ENCODE measurements at regions not wholly inside any gene's neighbourhood (a gene's known extent, or its start where the extent isn't known, plus 50 kb on each side); places are given as distances from the start of the nearest gene placed in this dataset.

DNA sequence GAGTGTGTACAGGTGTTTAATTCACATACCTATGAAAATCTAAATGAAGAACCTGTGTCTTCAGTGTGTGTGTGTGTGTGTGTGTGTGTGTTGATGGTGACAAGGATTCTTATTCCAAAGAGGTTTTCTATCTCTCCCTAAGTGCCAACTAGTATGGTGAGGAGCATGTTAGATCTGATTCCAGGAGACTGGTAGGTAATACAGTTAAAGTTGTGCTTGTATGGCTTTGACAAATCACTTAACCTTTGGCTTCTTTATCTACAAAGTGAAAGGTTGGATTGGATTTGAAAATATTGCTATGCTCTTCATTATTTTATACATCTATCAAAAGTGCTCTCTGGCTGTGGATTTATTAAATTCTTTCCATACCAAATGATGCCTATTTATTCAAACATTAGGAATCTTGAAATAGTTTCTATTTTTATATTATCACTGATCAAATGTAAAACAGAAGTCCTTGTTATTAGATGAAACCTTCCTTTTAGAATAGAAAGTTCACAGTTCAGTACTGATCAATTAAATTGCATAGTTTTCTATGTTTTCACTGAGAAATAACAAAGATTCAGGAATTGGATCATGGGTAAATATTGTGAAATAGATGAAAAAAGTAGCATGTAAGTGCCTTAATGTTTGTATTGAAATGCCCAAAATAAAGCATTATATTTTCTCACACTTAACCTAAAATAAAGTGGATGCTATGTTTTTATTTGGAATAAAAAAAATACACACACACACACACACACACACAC, 84.4 kb upstream of the MLIP start:
- H3K27ac ChIP-seq (ENCODE audit: low read length), result no peak overlapping the region
- no peaks in the 10 kb centered on the region for H3K9me3 ChIP-seq (replicated peaks; ENCODE audit: control insufficient read depth, low read depth, low read length)
- H3K4me3 ChIP-seq (ENCODE audit: low read length), result no peak overlapping the region
- no peaks in the 10 kb centered on the region for H3K27me3 ChIP-seq (ENCODE audit: control insufficient read depth, insufficient read depth, low read length)
- no peak for DNase-seq
- H3K4me1 ChIP-seq (ENCODE audit: control insufficient read depth, insufficient read depth, low read length), result no peaks in the 10 kb centered on the region
- H3K36me3 ChIP-seq (ENCODE audit: control insufficient read depth, insufficient read depth, low read length), result no peaks in the 10 kb centered on the region

DNA sequence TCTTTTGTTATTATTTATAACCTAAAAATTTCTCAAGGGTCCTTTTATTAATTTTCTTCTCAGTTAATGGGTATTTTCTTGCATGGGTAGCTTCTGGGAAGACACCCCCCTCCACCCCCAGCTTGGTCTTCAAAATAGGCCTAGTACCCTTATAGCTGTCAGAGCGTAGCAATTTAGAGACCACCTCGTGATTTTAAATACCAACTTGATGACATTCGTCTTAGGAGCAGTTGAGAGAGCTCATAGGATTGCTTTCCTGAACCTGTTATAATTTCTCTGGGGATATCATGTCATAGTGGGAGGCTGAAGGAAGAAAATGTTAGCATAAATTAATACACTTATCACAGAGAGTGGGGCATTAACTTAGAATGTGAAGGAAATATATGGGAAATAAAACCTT, 83.1 kb upstream of the MLIP start:
- Histone ChIP-seq H3K4me1 (ENCODE audit: control insufficient read depth, insufficient read depth, low read length) (no peaks in the 10 kb centered on the region), H3K36me3 (ENCODE audit: control insufficient read depth, insufficient read depth, low read length) (no peaks in the 10 kb centered on the region), H3K4me3 (ENCODE audit: low read length) (no peak overlapping the region), H3K27ac (ENCODE audit: low read length) (no peak overlapping the region), H3K9me3 (replicated peaks; ENCODE audit: control insufficient read depth, low read depth, low read length) (no peaks in the 10 kb centered on the region), H3K27me3 (ENCODE audit: control insufficient read depth, insufficient read depth, low read length) (no peaks in the 10 kb centered on the region)
- DNase-seq, result no peak
- WGBS (ENCODE audit: insufficient coverage), result no CpG with 5 or more reads among the region's 3 CpGs

DNA sequence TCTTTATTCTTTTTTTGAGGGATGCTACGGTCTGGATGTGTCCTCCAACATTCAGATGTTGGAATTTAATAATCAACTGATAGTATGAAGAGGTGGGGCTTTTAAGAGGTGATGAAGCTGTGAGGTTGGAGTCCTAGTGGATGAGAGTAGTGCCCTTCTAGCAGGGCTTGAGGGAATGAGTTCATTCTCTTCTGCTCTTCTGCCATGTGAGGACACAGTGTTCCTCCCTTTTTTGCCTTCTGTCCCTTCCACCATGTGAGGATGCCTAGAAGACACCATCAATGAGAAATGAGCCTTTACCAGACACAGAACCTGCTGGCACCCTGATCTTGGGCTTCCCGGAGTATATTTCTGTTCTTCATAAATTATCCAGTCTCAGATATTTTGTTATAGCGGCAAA, 82.1 kb upstream of the MLIP start:
- H3K27ac ChIP-seq (ENCODE audit: low read length), result no peak overlapping the region
- H3K36me3 ChIP-seq (ENCODE audit: control insufficient read depth, insufficient read depth, low read length), result no peaks in the 10 kb centered on the region
- 100% methylated on average over 1 of the region's 3 CpGs for WGBS (ENCODE audit: insufficient coverage)
- DNase-seq, result no peak
- no peaks in the 10 kb centered on the region for H3K9me3 ChIP-seq (replicated peaks; ENCODE audit: control insufficient read depth, low read depth, low read length)
- H3K27me3 ChIP-seq (ENCODE audit: control insufficient read depth, insufficient read depth, low read length), result no peaks in the 10 kb centered on the region
- H3K4me1 ChIP-seq (ENCODE audit: control insufficient read depth, insufficient read depth, low read length), result no peaks in the 10 kb centered on the region
- no peak overlapping the region for H3K4me3 ChIP-seq (ENCODE audit: low read length)

DNA sequence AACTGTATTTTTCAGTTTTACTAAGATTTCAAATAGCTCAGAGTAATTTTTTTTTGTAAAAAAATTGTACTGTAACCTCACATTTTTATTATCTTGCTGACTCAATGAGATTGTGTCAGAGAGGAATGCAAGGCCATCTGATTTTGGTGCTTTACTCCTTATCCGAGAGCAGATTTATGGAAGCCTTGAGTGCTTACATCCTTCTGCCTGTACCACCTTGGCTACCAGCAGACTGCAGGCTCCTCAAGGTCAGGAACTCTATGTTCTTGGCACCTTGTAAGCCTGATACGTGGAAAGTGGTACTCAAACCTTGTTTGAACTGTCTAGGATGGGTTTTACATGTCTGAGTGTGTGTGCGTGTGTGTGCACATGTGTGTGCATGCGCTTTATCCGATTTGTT, 80.1 kb upstream of the MLIP start:
- no peak overlapping the region for H3K27ac ChIP-seq (ENCODE audit: low read length)
- WGBS (ENCODE audit: insufficient coverage), result 60% methylated on average over 1 of the region's 5 CpGs

DNA sequence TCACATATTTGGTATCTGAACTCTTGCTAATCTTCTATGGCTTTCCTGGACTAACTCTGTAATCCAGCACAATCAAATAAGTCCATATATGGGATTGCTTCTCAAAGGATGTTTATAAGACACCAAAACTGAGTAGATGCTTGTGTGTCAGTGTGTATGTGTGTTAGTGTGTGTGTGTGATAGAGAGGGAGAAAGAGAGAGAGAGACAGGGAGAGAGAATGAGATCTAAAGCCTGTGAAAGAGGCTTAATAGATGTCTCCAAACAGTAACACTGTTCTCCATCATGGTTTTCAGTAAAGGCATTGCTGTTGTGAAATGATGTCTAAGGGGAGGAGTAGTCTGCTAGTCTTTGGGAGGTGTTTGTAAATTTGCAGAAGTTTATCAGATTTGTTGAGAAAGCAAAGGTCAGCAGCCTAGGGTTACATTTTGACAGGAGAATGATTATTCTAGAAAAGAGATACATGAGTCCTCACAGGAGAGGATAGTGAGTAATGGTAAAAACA, 73.9 kb upstream of the MLIP start:
- Histone ChIP-seq H3K9me3 (replicated peaks; ENCODE audit: control insufficient read depth, low read depth, low read length) (no peaks in the 10 kb centered on the region), H3K27ac (ENCODE audit: low read length) (no peak overlapping the region), H3K27me3 (ENCODE audit: control insufficient read depth, insufficient read depth, low read length) (no peaks in the 10 kb centered on the region), H3K4me3 (ENCODE audit: low read length) (no peak overlapping the region), H3K4me1 (ENCODE audit: control insufficient read depth, insufficient read depth, low read length) (no peaks in the 10 kb centered on the region), H3K36me3 (ENCODE audit: control insufficient read depth, insufficient read depth, low read length) (no peaks in the 10 kb centered on the region)
- DNase-seq, result no peak

More for the DNA sequence above, 80.1 kb upstream of the MLIP start:
- H3K27me3 ChIP-seq (ENCODE audit: control insufficient read depth, insufficient read depth, low read length), result no peaks in the 10 kb centered on the region
- no peak for DNase-seq
- H3K36me3 ChIP-seq (ENCODE audit: control insufficient read depth, insufficient read depth, low read length), result no peaks in the 10 kb centered on the region
- H3K4me1 ChIP-seq (ENCODE audit: control insufficient read depth, insufficient read depth, low read length), result no peaks in the 10 kb centered on the region
- no peaks in the 10 kb centered on the region for H3K9me3 ChIP-seq (replicated peaks; ENCODE audit: control insufficient read depth, low read depth, low read length)
- H3K4me3 ChIP-seq (ENCODE audit: low read length), result no peak overlapping the region

GRCh38 chr6:54040545-54040944, 70.7 kb upstream of the MLIP start:
- Histone ChIP-seq H3K9me3 (replicated peaks; ENCODE audit: control insufficient read depth, low read depth, low read length) (no peaks in the 10 kb centered on the region), H3K36me3 (ENCODE audit: control insufficient read depth, insufficient read depth, low read length) (no peaks in the 10 kb centered on the region), H3K27me3 (ENCODE audit: control insufficient read depth, insufficient read depth, low read length) (no peaks in the 10 kb centered on the region), H3K4me1 (ENCODE audit: control insufficient read depth, insufficient read depth, low read length) (peaks cover 2% of the 10 kb centered on the region), H3K4me3 (ENCODE audit: low read length) (no peak overlapping the region), H3K27ac (ENCODE audit: low read length) (no peak overlapping the region)
- no peak for DNase-seq

GRCh38 chr6:54041239-54041638, 70.0 kb upstream of the MLIP start:
- no peak overlapping the region for H3K27ac ChIP-seq (ENCODE audit: low read length)
- WGBS (ENCODE audit: insufficient coverage), result no CpG with 5 or more reads among the region's 2 CpGs
- DNase-seq, result no peak
- H3K4me1 ChIP-seq (ENCODE audit: control insufficient read depth, insufficient read depth, low read length), result peaks cover 2% of the 10 kb centered on the region
- no peaks in the 10 kb centered on the region for H3K9me3 ChIP-seq (replicated peaks; ENCODE audit: control insufficient read depth, low read depth, low read length)
- H3K4me3 ChIP-seq (ENCODE audit: low read length), result no peak overlapping the region
- no peaks in the 10 kb centered on the region for H3K36me3 ChIP-seq (ENCODE audit: control insufficient read depth, insufficient read depth, low read length)
- H3K27me3 ChIP-seq (ENCODE audit: control insufficient read depth, insufficient read depth, low read length), result no peaks in the 10 kb centered on the region

GRCh38 chr6:54043360-54043759, 67.9 kb upstream of the MLIP start:
- Histone ChIP-seq H3K4me3 (ENCODE audit: low read length) (no peak overlapping the region), H3K27ac (ENCODE audit: low read length) (no peak overlapping the region), H3K9me3 (replicated peaks; ENCODE audit: control insufficient read depth, low read depth, low read length) (no peaks in the 10 kb centered on the region), H3K27me3 (ENCODE audit: control insufficient read depth, insufficient read depth, low read length) (no peaks in the 10 kb centered on the region), H3K4me1 (ENCODE audit: control insufficient read depth, insufficient read depth, low read length) (peaks cover 2% of the 10 kb centered on the region), H3K36me3 (ENCODE audit: control insufficient read depth, insufficient read depth, low read length) (no peaks in the 10 kb centered on the region)
- no peak for DNase-seq
- 63% methylated on average over 2 of the region's 3 CpGs for WGBS (ENCODE audit: insufficient coverage)

DNA sequence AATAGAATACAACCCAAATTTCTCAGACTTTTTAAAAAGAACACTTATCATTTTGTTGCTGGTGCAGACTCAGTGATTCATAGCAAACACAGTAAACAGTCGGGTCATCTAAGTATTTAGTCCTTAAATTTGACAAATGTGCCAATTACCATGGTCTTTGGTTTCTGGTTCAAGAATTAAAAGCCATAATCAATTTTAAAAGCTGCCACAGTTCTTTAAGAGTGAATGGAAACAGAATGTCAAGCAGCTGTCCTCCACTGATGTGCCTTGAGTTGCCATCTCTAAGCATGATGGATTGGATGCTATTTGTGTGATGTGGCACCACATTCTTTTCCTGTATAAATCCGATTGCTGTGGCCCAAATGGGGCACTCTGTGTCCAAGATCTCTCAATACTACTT, 67.2 kb upstream of the MLIP start:
- Histone ChIP-seq H3K36me3 (ENCODE audit: control insufficient read depth, insufficient read depth, low read length) (no peaks in the 10 kb centered on the region), H3K27ac (ENCODE audit: low read length) (no peak overlapping the region), H3K27me3 (ENCODE audit: control insufficient read depth, insufficient read depth, low read length) (no peaks in the 10 kb centered on the region), H3K9me3 (replicated peaks; ENCODE audit: control insufficient read depth, low read depth, low read length) (no peaks in the 10 kb centered on the region), H3K4me3 (ENCODE audit: low read length) (no peak overlapping the region), H3K4me1 (ENCODE audit: control insufficient read depth, insufficient read depth, low read length) (peaks cover 2% of the 10 kb centered on the region)
- peak; percentile 48 for DNase-seq
- WGBS (ENCODE audit: insufficient coverage), result no CpG with 5 or more reads among the region's 2 CpGs

DNA sequence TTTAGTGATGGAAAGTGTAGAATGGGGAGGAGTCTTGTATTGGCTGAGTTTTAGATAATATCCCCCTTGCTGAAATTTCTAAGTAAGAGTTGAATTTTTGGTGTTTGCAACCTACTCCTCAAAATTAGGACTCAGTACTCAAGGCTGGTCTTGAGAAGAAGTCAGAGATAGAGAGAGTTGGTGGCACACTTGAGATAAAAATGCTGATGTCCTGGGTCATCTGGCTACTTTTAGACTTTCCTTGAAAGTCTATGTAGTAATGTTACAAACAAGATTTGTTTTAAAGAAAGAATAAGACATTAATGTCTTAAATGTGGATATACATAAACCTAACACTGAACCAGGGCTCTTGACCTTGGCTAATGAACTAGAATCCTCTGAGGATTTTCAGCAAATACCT, 62.5 kb upstream of the MLIP start:
- H3K36me3 ChIP-seq (ENCODE audit: control insufficient read depth, insufficient read depth, low read length), result no peaks in the 10 kb centered on the region
- no peaks in the 10 kb centered on the region for H3K27me3 ChIP-seq (ENCODE audit: control insufficient read depth, insufficient read depth, low read length)
- no peak for DNase-seq
- no peaks in the 10 kb centered on the region for H3K9me3 ChIP-seq (replicated peaks; ENCODE audit: control insufficient read depth, low read depth, low read length)
- H3K4me1 ChIP-seq (ENCODE audit: control insufficient read depth, insufficient read depth, low read length), result peaks cover 2% of the 10 kb centered on the region
- no peak overlapping the region for H3K27ac ChIP-seq (ENCODE audit: low read length)
- H3K4me3 ChIP-seq (ENCODE audit: low read length), result no peak overlapping the region

DNA sequence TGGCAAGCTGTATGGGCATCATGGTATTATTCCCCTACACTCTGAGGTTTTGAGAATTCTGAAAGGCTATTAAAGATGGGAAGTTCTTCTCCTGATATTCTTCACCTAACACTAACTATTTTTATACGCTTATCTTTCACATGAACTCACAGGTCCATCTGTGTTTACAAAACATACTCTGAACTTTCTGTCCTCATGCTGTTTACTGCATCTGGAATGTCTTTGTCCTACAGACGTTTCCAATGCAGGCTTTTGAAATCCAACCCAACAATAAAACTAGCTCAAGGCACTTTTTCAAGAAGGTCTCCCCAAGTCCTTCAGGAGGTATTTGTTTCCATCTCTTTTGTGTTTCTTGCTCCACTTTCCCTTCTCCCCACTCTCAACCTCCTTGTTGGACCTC, 60.5 kb upstream of the MLIP start:
- no peak overlapping the region for H3K27ac ChIP-seq (ENCODE audit: low read length)
- peaks cover 3% of the 10 kb centered on the region for H3K4me1 ChIP-seq (ENCODE audit: control insufficient read depth, insufficient read depth, low read length)
- H3K27me3 ChIP-seq (ENCODE audit: control insufficient read depth, insufficient read depth, low read length), result no peaks in the 10 kb centered on the region
- 39% methylated on average over 2 of the region's 2 CpGs for WGBS (ENCODE audit: insufficient coverage)
- H3K4me3 ChIP-seq (ENCODE audit: low read length), result no peak overlapping the region
- H3K9me3 ChIP-seq (replicated peaks; ENCODE audit: control insufficient read depth, low read depth, low read length), result no peaks in the 10 kb centered on the region
- no peak for DNase-seq
- H3K36me3 ChIP-seq (ENCODE audit: control insufficient read depth, insufficient read depth, low read length), result no peaks in the 10 kb centered on the region
